HG03039 (cell line): ENCODE measurements at regions not wholly inside any gene's neighbourhood (a gene's known extent, or its start where the extent isn't known, plus 50 kb on each side); places are given as distances from the start of the nearest gene placed in this dataset.

ENCODE experiments used
- ATAC-seq: cut with Tn5 transposase; IDR thresholded peaks from one replicate; pipeline ENCODE4 v1.9.1; 2021; ENCODE audit warnings: mild to moderate bottlenecking, moderate library complexity; ENCODE audit not compliant: unreplicated experiment

GRCh38 chr5:56289602-56289987 is 56.5 kb upstream of the ANKRD55 start:
- ATAC-seq: no peak

- ATAC-seq: no peak
These were observed 55.9 kb upstream of the ANKRD55 start for GRCh38 chr5:56288873-56289601.

- no peak for ATAC-seq
These were observed 53.1 kb upstream of the ANKRD55 start for GRCh38 chr5:56286015-56286884.

GRCh38 chr5:56282951-56283350 is 49.8 kb upstream of the ANKRD55 start:
- no peak for ATAC-seq
